Stimulated activated naive B cell treated with anti-CD40 and anti-IgM and Interleukin-4, amounts not matched to agents 10 μg/mL and 1 μg/mL and 100 μg/mL, for 72 hours (primary cell): ENCODE measurements at regions not wholly inside any gene's neighbourhood (a gene's known extent, or its start where the extent isn't known, plus 50 kb on each side); places are given as distances from the start of the nearest gene placed in this dataset.

Experiments used
- ATAC-seq, 2 donors: fragments of 150-1000 bp; cut with Tn5 transposase; replicated peaks; 2 replicates each; pipeline ENCODE4 v1.10.0; 2021; ENCODE audit warnings: moderate library complexity in 1 of 2
- DNase-seq: peaks from one replicate; pipeline ENCODE4 v3.0.0; 2021
- H3K27ac Mint-ChIP-seq: one replicate; pipeline ENCODE4 v1.8.0; 2022; ENCODE audit warnings: mild to moderate bottlenecking, mixed read lengths
- H3K27me3 Mint-ChIP-seq, 2 donors: one replicate each; pipeline ENCODE4 v1.8.0; 2022; ENCODE audit warnings: mixed read lengths in 2 of 2
- H3K36me3 Mint-ChIP-seq, 2 donors: one replicate each; pipeline ENCODE4 v1.8.0; 2022; ENCODE audit warnings: mixed read lengths in 2 of 2, mild to moderate bottlenecking in 1 of 2
- H3K4me1 Mint-ChIP-seq, 2 donors: one replicate each; pipeline ENCODE4 v1.8.0; 2022; ENCODE audit warnings: mixed read lengths in 2 of 2, mild to moderate bottlenecking in 1 of 2
- H3K4me3 Mint-ChIP-seq, 2 donors: one replicate each; pipeline ENCODE4 v1.8.0; 2022; ENCODE audit warnings: mild to moderate bottlenecking in 2 of 2, mixed read lengths in 2 of 2, moderate library complexity in 1 of 2
- H3K9me3 Mint-ChIP-seq, 2 donors: one replicate each; pipeline ENCODE4 v1.8.0; 2022; ENCODE audit warnings: mixed read lengths in 2 of 2, mild to moderate bottlenecking in 1 of 2

DNA sequence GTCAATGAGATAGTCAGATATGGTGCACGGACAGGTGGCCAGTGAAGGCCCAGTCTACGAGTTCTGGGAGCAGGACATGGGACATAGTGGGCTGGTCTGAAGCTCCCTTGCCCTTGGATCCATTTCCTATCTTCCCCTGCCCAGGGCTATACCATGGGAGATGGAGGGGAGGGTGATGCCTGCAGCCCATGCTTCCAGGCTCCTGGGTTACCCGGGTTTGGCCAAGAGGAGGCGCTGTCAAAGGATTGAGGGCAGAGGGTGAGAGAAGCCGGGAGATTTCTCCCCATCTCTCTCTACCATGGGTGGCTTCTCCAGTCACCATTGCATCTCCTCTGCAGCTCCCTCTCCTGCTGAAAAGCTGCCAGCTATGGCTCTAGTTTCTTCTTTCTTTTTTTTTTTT, 52.8 kb upstream of the LHX5 start:
- Mint-ChIP-seq H3K9me3 (no peaks in the 10 kb centered on the region), H3K4me3 (no peak overlapping the region), H3K27ac (no peak overlapping the region), H3K27me3 (peaks cover 56 to 63% of the 10 kb centered on the region in 2 donors), H3K4me1 (peaks cover 0 to 4% of the 10 kb centered on the region in 2 donors), H3K36me3 (no peaks in the 10 kb centered on the region)
- no peak for DNase-seq
- no peak for ATAC-seq

DNA sequence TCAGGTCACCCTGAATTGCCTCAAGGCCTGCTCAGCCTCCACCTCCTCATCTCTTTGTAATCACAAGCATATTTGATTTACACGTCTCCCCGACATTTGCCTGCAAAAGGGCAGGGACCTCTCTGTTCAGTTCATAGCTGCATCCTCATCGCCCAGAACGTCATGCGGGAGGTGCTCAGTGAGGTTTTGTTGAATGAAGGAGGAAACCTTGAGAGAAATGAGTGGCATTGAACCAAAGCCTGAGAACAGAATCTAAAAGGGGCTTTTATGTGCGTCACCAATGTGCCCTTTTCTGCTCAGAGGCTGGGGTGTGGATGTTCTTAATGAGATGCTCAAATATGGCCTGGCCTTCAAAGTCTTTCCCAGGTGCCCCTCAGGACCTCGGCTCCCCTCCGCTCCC, 50.0 kb upstream of the LHX5 start:
- DNase-seq (no peak), ATAC-seq (no peak)
- no peak overlapping the region for H3K27ac Mint-ChIP-seq
- peaks cover 0 to 4% of the 10 kb centered on the region in 2 donors for H3K4me1 Mint-ChIP-seq
- H3K9me3 Mint-ChIP-seq, result no peaks in the 10 kb centered on the region
- no peak overlapping the region for H3K4me3 Mint-ChIP-seq
- no peaks in the 10 kb centered on the region for H3K36me3 Mint-ChIP-seq
- H3K27me3 Mint-ChIP-seq, result peaks cover 62 to 75% of the 10 kb centered on the region in 2 donors
